ENCODE measurements at regions not wholly inside any gene's neighbourhood (a gene's known extent, or its start where the extent isn't known, plus 50 kb on each side); places are given as distances from the start of the nearest gene placed in this dataset.

- no peak for TF ChIP-seq CTCF (IDR thresholded peaks at IDR 0.05 in 2 of 3, conservative IDR thresholded peaks at IDR 0.05 in 1 of 3; ENCODE audit: insufficient read depth in 2 of 3, low read depth in 1 of 3, low read length in 3 of 3)
- no peak for TF ChIP-seq TARDBP (IDR thresholded peaks at IDR 0.05)
- TF ChIP-seq ZBTB1 (CRISPR knock-in tag; IDR thresholded peaks at IDR 0.05; ENCODE audit: borderline replicate concordance, low read depth), result no peak
- TF ChIP-seq SP1 (CRISPR knock-in tag; IDR thresholded peaks at IDR 0.05), result no peak
- no peak for TF ChIP-seq SIRT6 (IDR thresholded peaks at IDR 0.05; ENCODE audit: low read depth, low read length)
- TF ChIP-seq JUNB (CRISPR knock-in tag; conservative IDR thresholded peaks at IDR 0.05), result no peak
- TF ChIP-seq ZNF23 (CRISPR knock-in tag; IDR thresholded peaks at IDR 0.05), result no peak
- TF ChIP-seq TCF3 (CRISPR knock-in tag; IDR thresholded peaks at IDR 0.05), result no peak
- no peak for TF ChIP-seq TAF1 (IDR thresholded peaks at IDR 0.05; ENCODE audit: control insufficient read depth, extremely low read depth, insufficient read depth, low read length, severe bottlenecking)
- no peak for TF ChIP-seq SNRNP70 (optimal IDR thresholded peaks at IDR 0.05; ENCODE audit: low read depth, low read length)
- no peak for TF ChIP-seq ZSCAN29 (IDR thresholded peaks at IDR 0.05)
- TF ChIP-seq USF2 (CRISPR knock-in tag; IDR thresholded peaks at IDR 0.05), result no peak
- TF ChIP-seq NR4A1 (CRISPR knock-in tag; IDR thresholded peaks at IDR 0.05), result no peak
- no peak for TF ChIP-seq NR4A1 (tag; IDR thresholded peaks at IDR 0.05)
Measured at GRCh38 chr18:53629337-53629736, 595.1 kb downstream of the MBD2 start.

Data from K562 (cell line).